ENCODE measurements at regions not wholly inside any gene's neighbourhood (a gene's known extent, or its start where the extent isn't known, plus 50 kb on each side); places are given as distances from the start of the nearest gene placed in this dataset.
"Not testable (repeated sequence)": the region's sequence is repeated elsewhere in the genome, so short reads cannot be mapped to it uniquely, and the experiment has no call there.

DNA sequence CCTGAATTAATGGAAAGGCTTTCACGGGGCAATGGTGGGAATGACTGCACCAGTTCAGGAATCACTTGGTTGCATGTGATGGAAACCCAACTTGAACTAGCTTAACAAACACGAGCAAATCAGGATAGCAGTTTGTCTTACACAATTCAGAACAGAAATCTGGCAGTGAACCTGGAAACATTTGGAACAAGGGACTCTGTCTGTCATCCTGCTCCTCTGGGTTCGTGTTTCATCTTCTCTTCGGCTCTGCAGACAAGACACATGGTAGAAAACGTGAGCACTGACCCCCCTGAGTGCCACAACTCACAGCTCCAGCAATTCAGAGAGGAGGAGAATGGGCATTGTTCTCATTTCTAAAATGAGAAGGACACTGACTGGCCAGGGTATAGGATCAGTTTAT, 218.1 kb upstream of the NREP start:
- no peak for DNase-seq

DNA sequence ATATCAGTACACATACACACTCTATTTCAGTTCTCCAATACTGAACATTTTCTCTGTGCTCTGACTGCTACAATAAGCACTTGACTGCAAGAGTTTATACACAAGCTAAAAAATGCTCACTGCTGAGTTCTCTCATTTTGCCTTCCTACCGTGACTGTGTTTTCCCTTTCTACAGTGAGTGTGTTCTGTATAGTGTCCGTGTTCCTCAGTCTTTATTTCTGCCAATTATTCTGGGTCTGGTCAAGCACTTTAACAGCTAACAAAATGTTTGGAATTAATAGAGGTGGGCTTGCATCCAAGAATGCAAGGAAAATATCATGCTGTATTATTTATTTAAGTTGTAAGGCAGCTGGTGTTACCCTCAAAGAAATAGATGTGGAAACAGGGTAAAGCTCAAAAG, 217.0 kb upstream of the NREP start:
- DNase-seq = peak; percentile 2

DNA sequence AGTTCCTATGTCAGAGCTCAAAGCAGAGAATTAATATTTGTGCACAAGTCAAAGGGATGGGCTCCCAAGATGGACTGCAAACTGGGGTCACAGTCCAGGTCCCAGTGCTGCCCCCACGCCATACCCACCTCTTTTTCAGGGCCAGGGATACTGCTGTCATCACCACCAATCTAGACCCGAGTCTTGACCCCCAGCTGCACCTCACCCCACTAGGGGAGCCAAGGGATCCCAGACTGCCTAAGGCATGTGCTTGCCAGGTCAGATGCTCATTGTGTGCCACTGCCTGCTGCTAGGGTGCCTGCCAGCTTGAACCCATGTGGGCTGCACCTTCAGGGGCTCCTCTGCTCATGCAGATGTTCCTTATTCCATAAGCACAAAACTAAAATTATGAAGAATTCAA, 215.6 kb upstream of the NREP start:
- DNase-seq = no peak

DNA sequence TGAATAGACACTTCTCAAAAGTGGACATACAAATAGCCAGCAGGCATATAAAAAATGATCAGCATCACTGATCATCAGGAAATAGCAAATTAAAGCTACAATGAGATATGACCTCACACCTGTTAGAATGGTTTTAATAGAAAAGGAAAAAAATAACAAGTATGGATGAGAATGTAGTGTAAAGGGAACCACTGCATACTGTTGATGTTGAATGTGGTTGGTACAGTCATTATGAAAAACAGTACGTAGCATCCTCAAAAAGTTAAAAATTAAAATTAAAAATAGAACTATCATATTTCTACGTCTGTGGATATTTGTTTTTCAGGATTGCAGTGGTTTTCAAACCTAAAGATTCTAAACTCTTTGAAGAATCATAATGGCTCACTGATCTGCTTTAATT, 215.1 kb upstream of the NREP start:
- no peak for DNase-seq

DNA sequence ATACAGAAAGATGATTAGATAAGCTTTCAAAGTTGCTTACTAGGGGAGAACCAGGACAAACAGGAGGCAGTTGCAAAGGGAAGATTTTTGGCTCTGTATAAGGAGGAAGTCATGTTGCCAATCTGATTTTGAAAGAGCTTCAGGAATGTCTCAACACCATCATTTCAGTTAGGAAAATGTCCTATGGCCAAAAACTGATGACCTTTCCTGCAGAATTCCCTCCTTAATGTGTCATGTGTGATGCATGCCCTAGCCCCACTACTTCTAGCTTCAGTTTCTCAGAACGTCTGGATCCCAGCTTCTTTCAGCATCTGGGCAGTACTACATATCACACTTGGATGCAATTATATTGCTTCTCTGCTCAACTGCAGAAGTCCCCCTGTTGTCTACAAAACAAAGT, 211.5 kb upstream of the NREP start:
- DNase-seq = no peak

DNA sequence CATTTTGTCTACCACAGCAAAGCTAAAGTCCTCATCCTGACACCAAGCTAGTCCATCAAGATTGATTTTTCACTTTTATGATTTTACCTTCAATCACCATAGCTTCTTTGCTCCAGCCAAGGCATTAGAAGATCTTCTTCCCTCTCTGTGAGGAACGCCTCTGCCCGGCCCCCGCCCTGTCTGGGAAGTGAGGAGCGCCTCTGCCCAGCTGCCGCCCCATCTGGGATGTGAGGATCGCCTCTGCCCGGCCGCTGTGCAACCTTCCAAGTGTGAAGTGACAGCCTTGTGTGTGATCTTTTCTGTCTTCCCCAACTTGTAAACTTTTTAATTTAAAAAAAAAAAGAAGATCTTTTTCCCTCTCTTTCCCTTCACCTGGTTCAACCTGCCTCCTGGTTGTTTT, 210.5 kb upstream of the NREP start:
- no peak for DNase-seq

DNA sequence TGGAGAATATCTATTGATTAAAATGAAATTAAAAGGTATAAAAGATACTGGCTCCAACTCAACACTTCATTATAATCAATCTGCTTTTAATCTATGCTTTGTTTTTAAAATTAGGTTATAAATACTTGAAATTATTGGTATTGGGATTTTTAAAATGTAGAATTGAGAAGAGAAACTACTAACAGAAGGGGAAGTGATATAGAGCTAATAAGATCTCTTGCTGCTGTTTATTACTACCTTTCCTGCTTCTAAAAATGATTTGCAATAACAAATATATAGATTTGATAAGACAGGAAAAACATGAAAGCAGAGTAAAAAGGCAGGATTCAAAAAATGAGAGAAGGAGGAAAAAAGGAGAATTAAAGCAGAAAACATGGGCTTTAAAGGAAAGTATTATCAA, 209.3 kb upstream of the NREP start:
- no peak for DNase-seq

DNA sequence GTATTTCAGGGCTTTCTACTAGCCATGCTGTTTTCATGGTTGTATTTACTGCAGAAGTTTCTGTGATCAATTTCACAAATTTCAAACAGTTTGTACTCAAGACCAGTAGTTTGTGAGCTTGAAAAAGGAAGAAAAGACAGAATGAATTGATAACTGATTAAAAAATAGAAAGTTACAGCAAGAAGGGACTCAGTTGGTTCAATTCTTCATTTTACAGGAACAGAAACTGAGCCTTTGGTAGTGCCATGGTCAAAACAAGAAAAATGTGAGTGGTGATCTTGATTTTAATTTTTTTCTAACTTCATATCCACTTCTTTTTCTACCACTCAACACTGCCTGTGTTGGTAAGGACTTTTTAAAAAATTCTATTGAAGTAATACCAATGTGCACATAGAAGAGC, 206.6 kb upstream of the NREP start:
- no peak for DNase-seq

DNA sequence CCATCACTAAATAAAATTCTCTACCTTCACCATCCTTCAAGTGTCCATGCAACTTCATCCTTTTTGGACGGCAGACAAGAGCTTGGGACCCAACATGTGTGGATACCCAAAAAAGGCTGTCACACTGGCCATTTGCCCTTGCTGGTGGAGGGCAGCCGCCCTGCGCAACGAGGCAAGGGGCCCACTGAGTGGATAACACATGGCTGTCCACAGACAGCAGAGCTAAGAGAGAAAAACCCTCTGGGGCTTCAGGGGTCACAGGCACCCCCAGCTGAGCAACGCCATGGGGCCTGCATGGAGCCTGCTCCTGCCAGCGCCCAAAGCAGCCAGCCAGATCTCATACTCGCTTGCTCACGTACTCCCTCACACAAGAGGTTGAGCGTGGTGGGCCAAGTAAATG, 205.9 kb upstream of the NREP start:
- DNase-seq = no peak

DNA sequence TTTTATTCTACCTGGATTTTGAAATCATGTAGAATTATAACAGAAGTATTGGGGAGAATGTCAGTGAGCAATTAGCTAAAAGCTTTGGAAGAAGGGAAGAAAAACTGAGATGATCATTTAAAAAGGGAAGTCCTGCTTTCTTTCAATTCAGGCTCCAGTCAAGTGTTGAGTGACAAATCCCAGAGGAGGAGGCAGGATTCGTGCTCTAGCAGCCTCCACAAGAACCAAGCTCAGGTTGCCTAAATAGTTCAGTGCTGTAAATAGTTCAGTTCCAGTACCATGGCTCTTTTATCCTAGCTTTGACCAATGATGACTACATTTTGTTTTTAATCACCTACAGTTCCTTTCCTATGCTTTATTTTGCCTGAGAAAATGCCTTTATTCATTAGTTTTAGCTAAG, 204.9 kb upstream of the NREP start:
- no peak for DNase-seq

DNA sequence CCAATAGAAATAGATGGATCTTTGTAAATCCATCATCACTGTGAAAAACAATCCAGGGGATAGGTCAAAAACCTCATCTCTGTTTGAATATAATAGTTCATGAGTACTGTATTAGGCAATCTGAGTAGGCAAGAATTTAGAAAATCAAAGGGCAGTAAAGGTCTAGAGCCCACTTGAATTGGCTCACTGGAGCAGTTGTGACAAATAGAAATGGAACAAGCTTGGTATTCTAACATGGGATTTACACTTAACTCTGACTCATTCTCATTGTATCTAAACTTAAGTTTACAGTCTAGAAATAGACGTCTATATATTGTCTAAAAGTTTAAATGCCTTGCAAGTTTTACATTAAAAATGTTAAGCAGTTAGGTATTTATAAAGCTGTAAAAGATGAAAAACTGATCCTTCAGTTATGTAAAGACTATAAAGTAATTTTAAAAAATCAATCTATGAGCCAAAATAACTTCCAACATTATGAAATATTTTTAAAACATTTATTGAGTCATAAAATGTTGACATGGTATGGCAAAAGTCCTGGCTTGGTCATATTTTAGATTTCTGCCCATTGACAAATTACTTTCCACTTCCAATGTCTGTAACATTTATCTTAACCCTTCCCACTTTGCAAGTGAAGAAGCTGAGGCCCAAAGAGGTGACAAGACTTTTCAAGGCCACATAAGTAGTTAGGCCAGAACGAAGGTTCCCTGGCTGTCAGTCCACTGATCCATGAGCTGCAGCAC, 203.7 kb upstream of the NREP start:
- no peak for DNase-seq

DNA sequence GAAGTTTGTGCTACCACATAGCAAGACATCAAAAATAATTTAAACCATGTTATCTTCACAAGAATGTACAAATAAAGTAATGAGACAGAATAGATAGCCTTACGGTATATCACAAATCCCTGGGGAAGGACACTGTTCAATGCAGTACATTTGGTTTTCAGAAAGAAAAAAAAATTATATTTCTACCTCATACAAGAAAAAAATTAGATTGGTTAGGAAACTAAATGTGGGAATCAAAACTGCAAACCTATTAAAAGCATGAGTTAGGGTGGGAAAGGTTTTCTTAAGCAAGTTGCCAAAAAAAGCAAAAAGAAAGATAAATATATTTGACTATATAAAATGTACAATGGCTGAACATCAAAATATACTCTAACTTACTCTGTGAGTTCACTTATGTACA, 201.9 kb upstream of the NREP start:
- DNase-seq = no peak

DNA sequence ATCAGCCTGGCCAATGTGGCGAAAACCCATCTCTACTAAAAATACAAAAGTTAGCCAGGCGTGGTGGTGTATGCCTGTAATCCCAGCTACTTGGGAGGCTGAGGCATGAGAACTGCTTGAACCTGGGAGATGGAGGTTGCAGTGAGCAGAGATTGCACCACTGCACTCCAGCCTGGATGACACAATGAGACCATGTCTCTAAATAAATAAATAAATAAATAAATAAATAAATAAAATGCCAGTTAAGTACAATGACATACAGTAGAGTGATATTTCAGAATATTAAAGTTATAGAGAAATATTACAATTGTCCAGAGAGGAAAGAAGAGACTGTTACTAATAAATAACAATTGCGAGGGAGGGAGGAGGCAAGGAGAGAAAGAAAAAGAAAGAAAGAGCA, 199.8 kb upstream of the NREP start:
- not testable (repeated sequence) for DNase-seq

DNA sequence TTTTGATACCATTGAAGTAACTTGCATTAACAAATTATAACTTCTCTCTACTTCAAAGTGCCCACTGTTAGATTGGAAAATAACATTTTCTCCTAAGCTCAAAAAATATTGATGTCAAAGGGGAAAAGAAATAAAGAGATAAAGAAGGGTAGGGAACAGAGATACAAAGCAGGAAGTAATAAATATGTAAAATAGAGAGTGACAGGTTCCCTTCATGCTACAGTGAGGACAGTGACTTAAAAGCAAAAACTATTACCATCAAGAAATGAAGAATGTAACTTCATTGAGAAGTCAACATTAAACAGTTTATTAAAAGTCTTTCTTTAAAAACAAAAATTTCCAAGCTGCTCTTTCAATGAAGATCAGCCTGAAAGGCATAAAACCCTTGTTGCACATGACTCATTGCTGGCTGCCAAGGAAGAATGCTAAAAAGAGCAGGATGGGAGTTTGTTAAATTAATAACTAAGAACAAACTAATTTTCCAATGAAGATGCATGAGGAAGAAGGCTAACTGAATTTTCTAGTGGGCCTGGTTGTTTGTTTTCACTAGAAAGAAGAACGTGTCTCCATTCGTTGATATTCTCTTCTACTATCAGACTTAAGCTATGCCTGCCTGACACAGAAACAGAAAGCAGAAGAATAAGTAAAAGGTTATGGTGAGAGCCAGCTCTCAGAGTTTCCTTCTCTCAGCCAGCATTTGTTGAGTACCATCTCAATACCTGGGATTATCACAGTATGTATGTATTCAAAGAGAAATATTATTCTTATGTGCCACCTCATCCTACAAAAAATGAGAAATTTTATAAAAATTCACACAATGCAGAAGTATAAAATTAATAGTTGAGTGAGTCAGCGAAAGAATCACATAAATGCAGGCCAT, 197.8 kb upstream of the NREP start:
- no peak for DNase-seq

DNA sequence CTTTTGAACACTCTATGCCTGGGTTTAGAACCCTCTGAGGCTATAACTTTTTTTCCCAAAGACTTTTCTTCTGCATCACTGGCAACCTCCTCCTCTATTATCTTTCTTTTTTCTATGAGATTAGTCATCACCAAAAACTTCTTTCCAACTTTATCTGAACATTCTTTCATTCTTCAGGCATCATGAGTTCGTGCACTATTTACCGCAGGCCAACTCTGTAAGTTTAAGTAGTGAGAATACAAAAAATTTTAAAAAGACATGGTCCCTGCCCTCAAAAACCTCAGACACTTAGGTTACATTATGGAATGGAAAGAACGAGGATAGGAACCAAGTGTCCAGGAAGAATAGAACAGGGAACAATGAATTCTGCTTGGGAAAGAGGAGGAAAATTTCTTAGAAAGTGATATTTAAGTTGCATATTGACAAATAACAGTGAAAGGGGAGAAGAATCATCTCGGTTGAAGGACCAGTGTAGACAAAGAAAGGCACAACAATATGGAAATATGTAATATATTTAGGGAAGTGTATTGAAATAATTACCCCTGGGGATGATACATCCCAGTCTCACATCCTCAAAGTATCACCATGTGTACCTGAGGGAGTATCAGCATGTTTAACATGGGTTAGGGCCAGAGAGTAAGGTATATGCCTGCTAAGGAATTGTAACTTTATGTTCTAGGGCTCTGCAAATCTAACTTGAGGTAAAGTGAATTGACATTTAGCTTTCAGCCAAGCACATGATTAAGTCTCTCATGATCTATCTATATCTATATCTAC, 196.5 kb upstream of the NREP start:
- DNase-seq = no peak

DNA sequence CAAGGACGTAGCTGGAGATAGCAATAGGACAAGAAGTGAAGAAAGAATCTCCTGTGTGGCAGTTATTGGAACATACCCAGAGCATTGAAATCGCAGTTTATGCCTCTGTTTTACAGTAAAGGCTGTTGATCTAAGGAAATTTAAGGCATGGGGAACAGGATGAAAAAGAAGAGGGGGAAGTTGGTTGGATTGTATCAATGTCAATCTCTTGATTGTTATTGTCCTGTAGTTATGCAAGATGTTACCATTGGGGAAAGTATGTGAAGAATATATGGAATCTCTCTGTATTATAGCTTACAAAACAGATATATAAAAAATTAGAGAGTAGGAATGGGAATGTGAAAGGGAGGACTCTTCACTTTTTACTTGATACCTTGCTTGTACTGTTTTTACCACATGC, 195.6 kb upstream of the NREP start:
- DNase-seq = no peak

DNA sequence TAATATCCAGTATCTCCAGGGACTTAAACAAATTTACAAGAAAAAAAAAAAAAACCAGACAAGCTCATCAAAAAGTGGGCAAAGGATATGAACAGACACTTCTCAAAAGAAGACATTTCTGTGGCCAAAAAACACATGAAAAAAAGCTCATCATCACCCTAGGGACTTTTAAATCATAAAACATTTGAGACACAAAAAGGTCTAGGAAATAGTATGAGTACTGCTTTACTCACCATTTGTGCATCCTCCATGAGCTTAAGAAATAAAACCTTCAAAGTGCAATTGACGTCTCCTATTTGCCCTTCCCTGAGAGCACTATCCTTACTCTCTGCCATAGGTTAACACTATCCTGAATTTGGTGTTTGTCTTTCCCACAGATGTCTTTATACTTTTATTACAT, 193.7 kb upstream of the NREP start:
- no peak for DNase-seq

DNA sequence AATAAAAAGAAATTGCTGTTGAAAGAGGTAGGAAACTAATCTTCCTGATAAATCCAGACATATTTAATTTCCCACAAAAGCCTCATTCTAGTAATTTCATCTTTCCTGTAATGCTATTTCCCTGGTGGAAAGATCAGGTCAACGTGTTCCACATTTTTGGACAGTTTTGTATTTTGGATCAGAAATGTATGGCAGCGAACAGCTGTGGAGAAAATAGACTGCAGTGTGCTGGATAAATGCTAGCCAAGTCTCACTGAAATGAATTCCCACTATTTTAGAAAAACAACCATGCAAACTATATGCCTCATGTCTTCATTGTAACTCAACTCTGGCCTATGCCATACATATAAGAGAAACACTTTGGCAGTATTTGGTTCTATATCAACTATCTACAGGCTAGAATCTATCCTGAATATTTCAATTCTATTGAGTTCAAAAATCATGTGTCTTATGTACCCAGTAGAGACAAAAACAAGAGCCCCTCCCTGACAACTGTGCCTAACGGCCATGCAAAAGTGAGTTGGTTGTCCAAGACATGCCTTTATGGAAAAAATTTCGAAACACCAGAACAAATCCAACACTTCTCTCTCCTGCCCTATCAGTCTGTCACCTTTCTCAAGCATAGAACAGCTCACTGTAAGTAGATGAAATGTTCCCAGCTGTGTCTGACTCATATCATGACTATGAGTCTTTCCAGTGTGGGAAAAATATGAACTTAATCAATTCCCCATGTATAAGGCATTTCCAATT, 191.3 kb upstream of the NREP start:
- no peak for DNase-seq

DNA sequence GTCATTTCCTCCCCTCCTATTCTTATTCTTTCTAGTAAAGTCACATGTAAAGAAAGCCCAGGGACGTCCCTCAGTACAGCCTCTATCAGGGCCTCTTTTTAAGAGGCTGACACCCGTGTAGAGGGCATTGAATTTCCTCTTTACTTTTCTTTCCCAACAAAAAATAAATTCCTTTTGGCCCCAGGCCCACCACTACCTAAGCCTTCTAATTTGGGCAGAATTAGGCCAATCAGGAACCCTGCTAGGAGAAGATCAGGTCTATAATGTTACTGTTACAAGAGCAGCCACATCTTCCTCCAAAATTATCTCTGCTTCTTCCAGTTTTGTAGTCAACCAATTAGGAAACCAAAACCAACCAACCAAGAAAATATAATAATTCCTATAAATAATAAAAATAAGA, 189.6 kb upstream of the NREP start:
- no peak for DNase-seq

DNA sequence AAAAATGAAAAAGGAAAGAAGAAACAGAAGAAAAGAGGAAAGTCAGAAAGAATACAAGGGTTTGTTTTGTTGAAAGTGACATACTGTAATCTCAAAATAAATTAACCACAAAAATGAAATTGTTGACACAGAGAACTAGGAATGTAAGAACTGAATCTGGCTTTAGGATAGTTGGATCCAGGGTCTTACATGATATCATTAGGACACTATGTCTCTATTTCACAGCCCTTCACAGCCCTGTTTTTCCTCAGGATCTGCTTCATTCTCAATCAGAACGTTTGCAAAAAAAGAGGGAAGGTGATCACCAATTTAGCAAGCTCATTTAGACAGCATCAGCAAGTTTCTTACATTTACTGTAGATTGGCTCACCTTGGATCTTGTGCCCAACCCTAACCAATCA, 188.5 kb upstream of the NREP start:
- DNase-seq = no peak

DNA sequence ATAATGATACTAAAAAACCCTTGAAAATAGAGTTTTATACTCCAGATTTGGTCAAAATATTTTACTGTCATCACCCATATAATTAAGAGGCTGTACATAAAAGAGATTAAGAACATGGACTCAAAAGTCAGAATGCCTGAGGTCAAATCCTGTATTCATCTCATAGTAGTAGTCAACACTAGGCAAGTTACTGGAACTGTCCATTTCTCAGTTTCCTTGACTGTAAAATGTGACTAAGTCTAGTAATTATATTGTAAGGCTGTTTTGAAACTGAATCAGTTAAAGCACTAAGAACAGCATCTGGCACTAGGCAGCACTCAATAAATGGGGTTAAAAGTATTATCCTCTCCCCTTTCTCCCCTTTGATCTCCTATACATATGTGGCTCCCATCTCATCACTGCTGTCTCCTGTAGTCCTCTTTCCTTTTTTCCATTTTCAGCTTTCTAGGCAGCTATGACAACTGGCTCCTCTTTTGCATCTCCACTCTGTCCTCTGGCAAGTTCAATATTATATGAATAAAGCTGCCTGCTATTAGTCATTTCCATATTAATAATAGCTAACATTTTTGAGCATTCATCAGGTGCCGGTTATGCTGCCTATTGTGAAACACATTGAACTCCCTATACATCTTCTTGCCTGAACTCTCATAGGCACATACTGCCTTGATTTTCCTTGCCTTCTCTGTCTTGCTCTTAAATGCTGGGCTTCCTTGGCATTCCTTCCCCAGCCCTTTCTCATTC, 185.8 kb upstream of the NREP start:
- DNase-seq = no peak

DNA sequence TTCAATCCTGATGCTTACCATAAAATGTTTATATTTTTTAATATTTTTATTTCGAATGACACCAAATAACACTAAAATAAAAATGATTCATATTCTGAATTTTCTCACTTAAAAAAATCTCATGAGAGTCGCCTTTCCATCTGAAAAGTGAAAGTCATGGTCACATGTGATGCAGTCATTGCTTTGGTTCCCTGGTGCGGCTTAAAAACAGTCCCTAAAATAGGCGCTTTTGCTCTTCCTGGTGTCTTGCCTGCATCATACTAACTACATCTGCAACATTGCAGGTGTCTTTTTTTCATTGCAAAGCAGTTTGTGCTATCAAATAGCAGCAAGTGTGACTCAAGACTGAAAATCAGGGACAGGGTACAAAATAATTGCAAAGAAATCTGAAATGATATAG, 185.2 kb upstream of the NREP start:
- no peak for DNase-seq
